GM19463 (cell line): ENCODE measurements at regions not wholly inside any gene's neighbourhood (a gene's known extent, or its start where the extent isn't known, plus 50 kb on each side); places are given as distances from the start of the nearest gene placed in this dataset.
A peak's percentile ranks its signal among the peaks of the same experiment; 100 is the strongest.
"Not testable (repeated sequence)": the region's sequence is repeated elsewhere in the genome, so short reads cannot be mapped to it uniquely, and the experiment has no call there.

Experiments
- ATAC-seq: cut with Tn5 transposase; IDR thresholded peaks from one replicate; pipeline ENCODE4 v1.9.1; 2021; ENCODE audit warnings: mild to moderate bottlenecking, moderate library complexity; ENCODE audit not compliant: unreplicated experiment

DNA sequence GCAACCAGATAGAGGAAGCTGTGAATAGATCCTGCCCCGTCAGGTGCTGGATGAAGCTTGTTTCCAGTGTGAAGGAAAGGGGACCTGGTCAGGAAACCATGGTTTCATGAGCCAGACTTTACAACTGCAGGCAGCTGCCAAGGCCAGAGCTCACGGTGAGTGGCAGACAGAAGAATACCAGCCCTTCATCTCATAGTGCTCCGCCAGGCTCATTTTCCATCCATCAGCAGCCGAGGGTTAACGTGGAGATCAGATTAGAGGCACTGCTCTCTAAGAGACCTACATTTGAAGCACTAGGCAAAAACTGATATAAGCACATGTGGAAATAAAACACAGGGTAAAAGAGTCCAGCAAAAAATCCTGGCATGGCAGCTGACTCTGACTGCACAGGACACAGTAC lies 172.4 kb downstream of the CD24 start:
- ATAC-seq, result no peak

DNA sequence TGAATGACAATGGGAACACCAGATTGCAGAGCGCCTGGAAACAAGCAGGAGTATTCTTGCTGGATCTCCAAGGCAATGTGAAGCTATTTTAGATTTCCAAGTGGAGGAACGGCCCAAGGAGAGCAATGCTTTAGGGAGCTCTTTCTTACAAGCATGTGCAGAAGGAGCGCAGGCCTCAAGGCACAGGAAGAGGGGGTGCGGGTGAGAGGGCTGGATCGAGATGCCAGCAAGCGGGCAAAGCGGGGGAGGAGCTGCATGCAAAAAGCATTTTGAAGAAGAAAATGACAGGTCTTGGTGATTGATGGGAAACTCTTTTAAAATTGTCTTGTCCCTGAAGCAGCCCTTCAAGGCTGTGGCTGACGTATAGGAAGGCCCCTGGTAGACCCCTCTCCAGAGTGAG lies 171.9 kb downstream of the QRSL1 start:
- no peak for ATAC-seq

DNA sequence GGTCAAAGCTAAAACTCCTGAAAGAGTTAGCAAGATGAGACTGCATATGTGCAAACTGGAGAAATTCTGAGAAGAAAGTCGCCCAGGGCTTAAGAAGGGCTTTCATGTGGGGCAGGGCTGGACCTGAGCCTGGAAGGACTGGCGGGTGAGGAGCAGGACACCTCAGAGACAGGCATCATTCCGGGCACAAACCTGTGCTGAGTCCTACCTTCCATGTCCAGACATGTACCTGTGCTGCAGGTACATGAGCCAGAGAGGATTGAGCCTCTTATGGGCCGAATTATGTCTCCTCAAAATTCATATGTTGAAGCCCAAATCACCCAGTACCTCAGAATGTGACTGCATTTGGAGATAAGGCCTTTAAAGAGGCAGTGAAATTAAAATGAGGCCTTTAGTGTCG lies 171.0 kb downstream of the QRSL1 start:
- ATAC-seq, result no peak

DNA sequence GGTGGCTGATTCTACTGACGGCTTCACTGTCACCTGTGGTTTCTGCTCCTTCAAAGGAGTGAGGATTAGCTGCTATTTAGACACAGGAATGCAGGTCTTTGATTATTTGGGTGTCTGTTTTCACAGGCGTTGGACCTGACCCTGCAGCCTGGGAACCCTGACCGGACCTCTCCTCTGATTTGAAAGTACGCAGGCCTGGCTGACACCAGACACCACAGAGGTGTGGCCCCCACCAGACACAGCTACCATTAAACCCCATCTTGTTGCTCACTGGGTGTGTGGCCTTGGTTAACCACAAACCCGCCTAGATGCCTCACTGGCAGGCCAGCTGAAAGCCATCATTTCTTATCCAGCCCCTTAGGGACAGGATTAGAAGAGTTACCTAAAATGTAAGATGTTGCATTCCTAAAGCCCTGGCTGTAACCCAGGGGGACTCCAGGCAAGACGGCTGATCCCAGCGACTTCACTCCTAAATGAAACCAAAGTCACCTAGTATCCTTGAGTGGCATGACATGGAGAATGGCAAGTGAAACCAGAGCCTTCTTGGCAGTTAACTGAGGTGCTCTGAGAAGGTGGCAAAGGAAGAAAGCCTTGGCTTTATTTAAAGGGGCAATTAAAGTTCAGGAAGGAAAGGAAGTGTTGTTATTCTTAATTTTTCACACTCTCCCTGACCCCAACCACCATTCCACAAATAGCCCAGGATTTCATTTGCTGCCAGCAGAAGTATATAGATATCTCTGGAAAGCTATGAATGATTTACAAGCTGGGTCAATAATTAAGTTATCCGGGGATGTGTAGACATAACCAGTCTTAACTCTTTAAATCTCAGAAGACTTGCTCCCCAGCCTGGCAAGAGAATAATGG lies 169.9 kb downstream of the QRSL1 start:
- ATAC-seq, result peak; percentile 97

DNA sequence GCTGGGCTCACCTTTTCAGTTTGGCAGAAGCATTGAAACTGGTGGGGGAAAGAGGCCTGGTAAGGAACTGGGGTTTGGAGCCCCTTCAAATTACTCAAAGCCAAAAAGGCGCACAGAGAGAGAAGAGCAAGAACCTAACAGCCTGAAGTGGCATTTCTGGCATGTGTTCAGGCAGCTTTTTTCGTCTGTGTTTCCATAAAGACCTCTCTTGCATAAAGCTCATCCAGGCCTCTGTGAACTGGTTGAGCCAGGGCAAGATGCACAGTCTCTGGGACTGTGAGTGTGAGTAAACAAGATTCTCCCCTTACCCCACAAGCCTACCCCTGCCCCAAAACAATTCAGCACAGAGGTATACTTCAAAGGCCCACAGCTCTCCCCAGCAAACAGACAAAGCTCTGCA lies 167.8 kb downstream of the QRSL1 start:
- no peak for ATAC-seq

DNA sequence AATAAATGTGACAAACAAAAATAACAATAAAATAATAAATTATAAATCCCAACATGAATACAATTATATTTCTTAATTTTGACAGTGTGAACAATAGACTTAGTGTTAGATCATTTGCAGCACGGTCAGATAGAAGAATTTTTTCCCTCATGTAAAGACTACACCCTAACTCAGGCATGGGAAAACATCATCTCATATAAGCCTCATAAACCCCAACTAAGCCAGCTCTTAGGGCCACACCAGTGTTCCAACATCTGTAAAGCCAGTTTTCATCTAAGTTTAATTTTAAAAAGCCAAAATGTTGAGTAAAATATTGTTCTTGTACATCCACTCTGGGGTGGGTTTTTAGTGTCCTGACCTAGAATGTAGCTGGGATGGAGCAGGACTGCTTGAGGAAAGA lies 167.4 kb downstream of the QRSL1 start:
- ATAC-seq, result no peak

DNA sequence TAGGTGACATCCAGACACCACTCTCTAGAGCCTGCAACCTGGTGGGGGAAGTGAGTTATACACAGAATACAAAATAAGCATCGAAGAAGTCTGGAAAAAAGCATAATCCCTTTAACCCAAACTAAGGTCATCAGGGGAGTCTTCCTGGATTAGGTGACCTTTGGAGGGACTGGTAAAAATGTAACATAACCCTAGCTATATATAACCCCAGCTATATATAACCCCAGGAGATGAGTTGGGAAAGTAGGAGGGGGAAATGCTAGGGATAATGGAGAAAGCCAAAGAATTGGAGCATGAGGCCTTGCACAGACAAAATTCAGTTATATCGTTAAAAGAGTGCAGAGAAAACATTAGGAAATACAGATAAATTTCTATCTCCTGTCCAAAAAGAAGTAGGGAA lies 164.8 kb downstream of the QRSL1 start:
- no peak for ATAC-seq

DNA sequence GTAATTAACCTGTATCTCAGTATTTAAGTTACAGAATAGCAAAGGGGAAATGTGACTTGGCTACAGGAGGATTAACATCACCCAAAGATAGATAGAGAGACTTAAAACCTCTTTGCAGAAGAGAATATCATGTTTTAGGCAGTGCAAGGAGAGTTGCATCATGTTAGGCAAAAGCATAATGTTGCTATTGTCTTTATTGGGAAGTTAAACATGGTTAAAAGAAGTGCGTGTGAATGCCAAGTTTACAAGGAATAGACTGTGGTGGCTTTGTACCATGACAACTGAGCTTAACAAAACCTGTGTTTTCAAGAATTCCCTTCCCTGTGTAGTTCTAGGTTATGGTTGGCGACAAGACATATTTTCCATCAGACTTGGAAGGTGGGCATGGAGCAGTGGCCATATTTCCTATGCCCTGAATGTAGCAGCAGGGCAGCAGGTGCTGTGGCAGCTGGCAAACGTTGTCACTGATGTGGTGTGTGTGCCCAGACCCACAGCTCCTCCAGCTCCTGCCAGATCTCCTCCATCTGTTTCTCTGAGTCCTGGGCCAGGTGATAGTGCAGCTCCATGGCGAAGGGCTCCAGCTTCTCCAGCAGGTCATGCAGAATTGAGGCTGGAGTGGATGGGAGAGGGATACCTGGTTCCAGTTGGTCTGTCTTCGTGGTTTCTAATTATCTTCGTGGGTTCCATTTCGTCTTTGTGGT lies 163.3 kb downstream of the QRSL1 start:
- no peak for ATAC-seq

DNA sequence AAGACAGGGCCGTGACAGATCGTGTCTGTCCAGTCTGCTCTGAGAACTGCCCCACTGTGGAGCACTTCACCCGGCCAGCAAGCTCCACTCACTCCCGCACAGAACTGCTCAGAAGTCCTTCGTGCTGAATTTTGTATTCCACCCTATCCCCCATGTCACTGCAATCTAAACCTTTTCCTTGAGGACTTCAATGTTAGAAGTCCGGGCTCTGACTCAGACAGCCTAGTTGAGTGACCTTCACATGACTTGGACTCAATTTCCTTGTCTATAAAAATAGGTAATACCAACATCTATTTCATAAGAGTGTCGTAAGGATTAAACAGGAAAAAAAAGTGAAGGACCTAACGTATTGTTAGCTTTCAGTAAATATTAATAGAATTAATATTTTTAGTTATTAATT lies 161.6 kb downstream of the QRSL1 start:
- ATAC-seq, result no peak

DNA sequence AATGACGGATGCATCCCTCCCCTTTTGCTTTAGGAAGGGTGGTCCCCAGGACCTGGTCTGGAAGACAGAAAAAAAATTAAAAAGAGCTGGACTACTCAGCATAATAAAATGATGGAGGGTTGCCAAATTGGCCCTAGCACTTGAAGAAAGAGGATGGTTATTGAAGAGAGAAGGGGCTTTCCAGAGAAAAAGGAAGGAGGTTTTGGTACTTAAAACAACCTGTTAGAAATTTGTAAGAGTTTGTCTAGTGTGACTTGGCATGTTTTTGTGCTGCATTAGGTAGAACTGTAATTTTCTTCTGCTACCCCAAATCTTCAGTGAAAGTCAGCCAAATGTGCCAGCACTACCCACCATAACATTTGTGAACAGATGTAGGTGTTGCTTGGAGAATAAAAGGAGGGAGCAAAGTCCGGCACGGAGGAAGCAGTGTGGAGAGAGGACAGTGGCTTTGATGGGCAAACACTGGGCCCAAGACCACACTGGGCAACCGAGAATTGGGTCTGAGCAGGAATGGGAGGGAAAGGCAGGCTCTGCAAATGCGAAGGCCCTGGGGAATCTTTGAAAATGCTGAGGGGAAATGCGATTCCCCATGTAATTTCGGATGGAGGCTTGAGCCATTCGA lies 160.9 kb downstream of the QRSL1 start:
- ATAC-seq, result no peak

DNA sequence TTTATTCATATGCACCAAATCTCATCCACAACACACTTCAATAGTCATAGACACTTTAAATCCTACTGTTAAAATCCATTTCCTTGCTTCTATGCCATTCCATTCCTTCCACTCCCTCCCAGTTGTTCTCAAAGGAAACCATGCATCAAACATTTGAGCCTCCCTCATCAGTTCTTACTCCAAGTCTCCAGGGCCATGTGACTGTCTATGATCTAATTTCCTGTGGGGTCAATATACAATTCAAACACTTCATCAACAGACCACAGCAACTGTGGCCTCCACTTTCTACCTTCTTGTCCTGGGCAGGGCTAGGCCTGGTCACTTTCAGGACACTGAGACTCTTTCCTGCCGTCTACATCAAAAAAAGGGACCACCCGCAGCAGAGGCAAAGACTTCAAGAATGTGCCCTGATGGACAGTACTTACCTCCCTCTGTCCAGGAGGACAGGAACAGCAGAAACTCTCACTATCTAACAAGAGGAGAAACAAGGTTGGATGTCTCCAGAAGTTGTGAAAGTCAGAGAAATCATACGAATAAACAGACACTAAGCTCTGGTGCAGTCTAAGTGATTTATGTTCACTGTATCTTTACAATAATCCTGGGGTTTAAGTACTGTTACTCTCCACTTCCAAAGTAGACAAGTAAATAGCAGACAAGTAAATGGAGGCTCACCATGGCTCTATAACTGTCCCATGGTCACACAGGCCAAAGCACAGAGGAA lies 160.2 kb downstream of the QRSL1 start:
- ATAC-seq, result no peak

DNA sequence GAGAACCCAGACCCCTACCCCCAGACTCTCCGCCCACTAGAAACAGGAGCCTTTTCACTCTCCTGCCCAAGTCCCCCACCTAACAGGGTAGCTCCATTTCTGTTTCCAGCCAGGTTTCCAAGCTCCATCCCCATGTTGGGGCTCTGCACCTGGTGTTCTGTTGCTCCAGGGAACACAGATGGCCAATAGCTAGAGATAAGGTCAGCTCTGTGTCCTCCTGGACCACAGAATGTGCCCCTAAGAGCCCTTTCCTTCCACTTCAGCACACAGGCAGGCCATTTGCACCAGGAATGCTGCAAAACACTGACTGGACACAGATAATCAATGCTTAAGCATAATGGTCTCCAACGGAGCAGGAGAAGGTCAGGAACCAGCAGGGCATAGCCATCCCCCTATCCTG lies 159.4 kb downstream of the QRSL1 start:
- ATAC-seq, result no peak

DNA sequence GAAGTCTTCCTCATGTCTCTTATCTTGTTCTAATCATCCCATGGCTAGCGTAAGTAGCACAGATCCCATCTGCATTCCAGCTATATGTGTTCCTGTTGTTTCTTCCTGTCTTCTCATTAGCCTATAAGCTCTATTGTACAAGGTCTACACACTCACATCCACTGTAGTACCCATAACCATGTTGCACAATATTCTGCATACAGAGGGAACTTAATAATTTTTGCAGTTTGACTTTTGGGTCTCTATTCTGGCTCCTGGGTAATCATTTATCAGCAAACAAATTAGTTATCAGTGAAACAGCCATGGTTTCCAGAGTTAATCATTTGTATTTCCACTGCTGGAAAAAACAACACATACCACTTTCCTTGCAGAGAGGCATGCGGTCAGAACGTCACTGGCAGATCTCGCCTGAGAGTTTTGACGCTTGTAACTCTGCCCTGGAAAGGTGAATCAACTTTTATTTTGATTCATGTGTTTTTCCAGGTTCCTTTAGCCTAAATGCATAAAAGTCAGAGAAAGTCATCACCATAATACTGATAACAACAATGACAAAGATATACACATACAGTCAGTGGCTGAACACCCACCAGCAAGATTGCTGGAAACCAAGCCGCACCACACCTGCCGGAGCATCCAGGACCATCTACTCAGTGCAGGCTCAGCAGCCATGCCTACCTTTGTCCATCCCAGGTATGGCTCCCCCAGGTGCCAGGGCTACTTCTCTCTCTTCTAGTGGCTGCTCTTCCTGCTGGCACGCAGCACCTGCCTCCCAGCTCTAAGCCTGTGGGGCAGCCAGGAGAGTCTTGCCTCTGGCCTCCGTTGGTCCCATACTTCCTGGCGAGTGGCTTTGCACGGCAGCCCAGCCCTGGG lies 158.2 kb downstream of the QRSL1 start:
- ATAC-seq, result no peak

DNA sequence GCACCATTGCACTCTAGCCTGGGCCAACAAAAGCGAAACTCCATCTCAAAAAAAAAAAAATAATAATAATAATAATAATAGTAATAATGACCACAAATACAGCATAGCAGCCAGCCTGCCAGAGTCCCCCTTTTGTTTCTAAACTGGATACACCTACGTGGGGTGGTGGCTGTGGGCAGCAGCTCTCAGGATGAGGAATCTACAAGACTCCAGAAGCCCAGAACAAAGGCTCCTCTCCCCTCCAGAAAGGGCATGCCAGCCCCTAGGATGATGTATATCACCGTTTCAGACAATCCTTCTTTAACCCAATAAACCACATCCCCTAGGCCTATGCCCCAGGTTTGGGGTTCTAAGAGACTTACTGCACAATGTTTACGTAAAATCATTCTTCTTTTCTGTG lies 155.9 kb downstream of the QRSL1 start:
- ATAC-seq, result no peak

DNA sequence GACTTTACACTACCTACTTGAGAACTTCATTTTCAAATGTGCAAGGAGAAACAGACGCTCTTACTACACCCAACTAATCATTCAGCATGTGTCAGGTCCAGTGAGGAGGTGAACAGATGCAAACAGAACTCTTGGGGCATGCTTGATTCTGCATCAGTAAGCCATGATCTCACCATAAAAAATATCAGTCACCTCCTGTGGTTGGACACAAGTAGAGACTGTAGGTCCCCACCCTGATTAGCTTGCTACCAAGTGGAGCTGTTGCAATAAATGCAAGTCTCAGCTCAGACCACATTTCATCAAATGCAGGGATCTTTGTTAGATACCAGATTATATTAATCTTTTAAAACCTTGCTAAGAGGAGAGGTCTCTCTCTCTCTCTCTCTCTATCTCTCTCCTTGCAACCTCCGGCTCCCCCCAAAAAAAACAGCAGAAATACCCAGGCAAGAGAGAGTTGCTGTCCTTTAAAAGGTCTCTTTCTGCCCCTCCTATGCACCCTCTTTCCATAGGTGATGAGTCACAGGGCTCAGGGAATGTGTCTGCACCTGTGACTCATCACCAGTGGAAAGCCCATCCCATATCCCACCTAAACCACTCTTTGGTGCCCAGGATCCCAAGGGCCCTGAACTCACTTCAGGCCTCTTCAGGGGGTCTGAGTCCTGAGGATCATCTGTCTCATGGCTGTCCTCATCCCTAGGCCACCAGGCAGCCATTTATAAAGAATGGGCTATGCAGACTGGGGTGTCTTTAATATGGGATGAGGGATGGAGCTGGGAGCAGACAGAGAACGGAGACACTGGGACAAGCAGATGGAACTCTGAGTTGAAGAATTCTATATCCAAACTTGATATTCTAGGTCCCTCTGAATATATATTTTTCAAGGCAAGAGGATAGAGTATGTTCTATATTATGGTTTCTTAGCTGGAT lies 154.5 kb downstream of the QRSL1 start:
- ATAC-seq, result no peak

DNA sequence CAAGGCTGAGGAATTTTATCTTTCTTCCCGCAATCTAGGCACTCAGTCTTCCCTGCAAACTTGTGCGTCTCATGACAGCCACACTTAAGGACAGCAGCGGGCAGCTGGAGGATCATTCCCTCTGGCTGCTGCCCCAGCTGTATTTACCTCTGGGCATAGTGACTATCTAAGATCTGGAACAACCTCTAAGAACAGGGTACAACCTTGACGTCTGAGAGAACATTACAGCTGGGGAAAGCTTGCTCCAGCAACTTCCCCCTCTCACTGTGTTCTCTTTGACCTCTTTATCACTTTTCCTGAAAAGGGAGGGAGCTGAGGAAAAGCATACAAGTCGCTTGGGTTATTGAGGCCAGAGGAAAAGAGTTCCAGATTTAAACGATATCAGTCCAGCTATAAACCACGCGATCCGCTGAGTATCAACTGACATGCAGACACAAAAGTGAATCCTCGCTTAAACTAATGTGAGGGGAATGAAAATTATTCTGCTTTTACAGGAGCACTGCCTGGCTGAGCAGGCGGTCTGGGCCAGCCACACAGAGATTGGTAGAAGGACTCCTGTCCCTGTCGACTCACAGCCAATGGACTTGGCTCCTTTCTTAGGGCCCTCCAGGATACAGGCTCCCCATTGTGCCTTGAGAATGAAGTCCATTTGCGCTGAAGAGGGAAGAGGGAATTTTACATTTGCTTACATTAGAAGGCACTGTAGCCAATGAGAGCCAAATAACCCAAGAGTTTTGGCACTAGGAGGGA lies 153.3 kb downstream of the QRSL1 start:
- no peak for ATAC-seq

DNA sequence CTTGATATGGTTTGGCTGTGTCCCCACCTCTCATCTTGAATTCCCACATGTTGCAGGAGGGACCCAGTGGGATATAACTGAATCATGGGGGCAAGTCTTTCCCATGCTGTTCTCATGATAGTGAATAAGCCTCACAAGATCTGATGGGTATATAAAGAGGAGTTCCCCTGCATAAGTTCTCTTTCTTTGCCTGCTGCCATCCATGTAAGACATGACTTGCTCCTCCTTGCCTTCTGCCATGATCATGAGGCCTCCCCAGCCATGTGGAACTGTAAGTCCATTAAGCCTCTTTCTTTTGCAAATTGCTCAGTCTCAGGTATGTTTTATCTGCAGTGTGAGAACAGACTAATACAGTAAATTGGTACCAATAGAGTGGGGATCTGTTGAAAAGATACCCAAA lies 150.2 kb downstream of the QRSL1 start:
- ATAC-seq, result not testable (repeated sequence)

DNA sequence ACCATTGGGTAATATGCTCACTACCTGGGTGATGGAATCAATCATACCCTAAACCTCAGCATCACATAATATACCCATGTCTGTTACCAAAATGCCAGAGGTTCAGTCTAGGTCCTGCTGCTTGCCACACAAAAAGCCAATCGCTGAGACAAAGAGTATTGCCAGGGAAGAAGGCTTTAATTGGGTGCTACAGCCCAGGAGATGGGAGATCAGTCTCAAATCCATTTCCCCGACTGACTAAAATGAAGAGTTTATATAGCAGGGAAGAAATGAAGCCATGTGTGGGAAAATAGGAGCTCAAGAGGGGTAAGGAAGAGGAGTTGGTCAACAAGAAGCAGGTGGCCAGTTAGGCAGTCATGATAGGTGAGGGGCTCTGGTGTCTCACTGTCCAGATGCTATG lies 149.6 kb downstream of the QRSL1 start:
- no peak for ATAC-seq
